ENCODE measurements at regions not wholly inside any gene's neighbourhood (a gene's known extent, or its start where the extent isn't known, plus 50 kb on each side); places are given as distances from the start of the nearest gene placed in this dataset.

DNA sequence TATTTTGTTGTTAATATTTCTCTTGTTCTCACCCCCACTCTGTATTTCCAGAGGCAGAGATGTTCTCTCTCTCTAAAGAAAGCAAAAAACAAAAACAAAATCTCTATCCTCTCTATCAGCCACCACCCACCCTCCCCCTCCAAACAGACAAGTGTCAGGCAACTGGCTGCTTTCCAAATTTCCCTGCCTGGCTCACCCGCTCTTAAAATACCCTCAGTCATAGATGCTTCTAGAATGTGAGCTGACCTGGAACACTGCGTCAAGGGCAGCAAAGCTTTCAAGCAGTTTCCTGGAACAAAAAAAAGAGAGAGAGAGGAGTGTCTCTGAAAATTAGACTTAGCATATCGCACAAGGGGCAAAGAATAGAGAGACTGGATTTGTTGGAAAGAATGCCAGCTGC lies 341.0 kb upstream of the ZMIZ1 start:
- H3K4me1 Mint-ChIP-seq (ENCODE audit: unreplicated experiment): no peaks in the 10 kb centered on the region
- TF ChIP-seq, protein P1, sequence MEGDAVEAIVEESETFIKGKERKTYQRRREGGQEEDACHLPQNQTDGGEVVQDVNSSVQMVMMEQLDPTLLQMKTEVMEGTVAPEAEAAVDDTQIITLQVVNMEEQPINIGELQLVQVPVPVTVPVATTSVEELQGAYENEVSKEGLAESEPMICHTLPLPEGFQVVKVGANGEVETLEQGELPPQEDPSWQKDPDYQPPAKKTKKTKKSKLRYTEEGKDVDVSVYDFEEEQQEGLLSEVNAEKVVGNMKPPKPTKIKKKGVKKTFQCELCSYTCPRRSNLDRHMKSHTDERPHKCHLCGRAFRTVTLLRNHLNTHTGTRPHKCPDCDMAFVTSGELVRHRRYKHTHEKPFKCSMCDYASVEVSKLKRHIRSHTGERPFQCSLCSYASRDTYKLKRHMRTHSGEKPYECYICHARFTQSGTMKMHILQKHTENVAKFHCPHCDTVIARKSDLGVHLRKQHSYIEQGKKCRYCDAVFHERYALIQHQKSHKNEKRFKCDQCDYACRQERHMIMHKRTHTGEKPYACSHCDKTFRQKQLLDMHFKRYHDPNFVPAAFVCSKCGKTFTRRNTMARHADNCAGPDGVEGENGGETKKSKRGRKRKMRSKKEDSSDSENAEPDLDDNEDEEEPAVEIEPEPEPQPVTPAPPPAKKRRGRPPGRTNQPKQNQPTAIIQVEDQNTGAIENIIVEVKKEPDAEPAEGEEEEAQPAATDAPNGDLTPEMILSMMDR (IDR thresholded peaks at IDR 0.05; ENCODE audit: unreplicated experiment): no peak
- H3K36me3 Mint-ChIP-seq (ENCODE audit: low read depth, unreplicated experiment): no peaks in the 10 kb centered on the region
- H3K9me3 Mint-ChIP-seq (ENCODE audit: unreplicated experiment): no peaks in the 10 kb centered on the region
- no peak for DNase-seq (ENCODE audit: low spot score)
- no peak overlapping the region for H3K27ac Mint-ChIP-seq (ENCODE audit: unreplicated experiment)
- H3K4me3 Mint-ChIP-seq (ENCODE audit: unreplicated experiment): no peak overlapping the region
- H3K27me3 Mint-ChIP-seq (ENCODE audit: unreplicated experiment): no peaks in the 10 kb centered on the region

DNA sequence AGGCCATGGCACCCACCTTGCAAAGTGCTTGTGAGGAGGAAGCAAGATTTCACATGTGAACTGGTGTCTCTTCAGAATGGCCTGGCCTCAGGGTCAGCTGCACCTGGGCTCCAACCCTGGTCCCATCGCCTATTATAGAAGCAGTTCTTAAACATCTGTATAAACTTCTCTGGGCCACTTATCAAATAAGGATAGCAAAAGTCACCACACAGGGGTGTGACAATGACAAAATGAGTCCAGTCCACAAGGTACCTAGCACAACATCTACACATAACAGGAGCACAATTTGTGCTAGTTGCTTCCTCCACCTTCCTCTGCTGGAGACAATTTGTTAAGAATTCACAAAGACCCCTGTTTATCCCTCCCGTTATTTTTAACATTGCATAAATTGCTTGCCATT lies 340.6 kb upstream of the ZMIZ1 start:
- Mint-ChIP-seq H3K36me3 (ENCODE audit: low read depth, unreplicated experiment) (no peaks in the 10 kb centered on the region), H3K27me3 (ENCODE audit: unreplicated experiment) (no peaks in the 10 kb centered on the region), H3K9me3 (ENCODE audit: unreplicated experiment) (no peaks in the 10 kb centered on the region)

DNA sequence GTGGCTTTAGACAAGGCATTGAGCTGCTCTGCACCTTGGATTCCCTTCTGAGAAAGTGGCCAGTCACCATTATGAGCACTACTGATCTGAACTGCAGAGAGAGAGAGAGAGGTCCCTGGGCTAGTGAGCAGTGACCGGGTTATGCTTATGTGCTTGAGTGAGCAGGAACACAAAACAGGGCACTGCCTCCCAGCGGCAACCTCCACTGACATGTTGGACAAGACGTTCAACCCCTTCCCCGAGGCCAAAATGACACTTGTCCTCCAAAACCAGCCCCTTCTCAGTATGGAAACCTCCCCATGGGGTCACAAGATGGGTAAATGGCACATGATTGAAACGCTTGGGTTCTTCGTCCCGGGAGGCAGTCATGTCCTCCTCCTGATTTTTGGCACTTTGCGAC lies 339.4 kb upstream of the ZMIZ1 start:
- Mint-ChIP-seq H3K27me3 (ENCODE audit: unreplicated experiment) (no peaks in the 10 kb centered on the region), H3K27ac (ENCODE audit: unreplicated experiment) (no peak overlapping the region), H3K4me1 (ENCODE audit: unreplicated experiment) (no peaks in the 10 kb centered on the region), H3K4me3 (ENCODE audit: unreplicated experiment) (no peak overlapping the region), H3K9me3 (ENCODE audit: unreplicated experiment) (no peaks in the 10 kb centered on the region), H3K36me3 (ENCODE audit: low read depth, unreplicated experiment) (no peaks in the 10 kb centered on the region)
- no peak for DNase-seq (ENCODE audit: low spot score)
- TF ChIP-seq, protein P1 (IDR thresholded peaks at IDR 0.05; ENCODE audit: unreplicated experiment): no peak

More for the DNA sequence above, 340.6 kb upstream of the ZMIZ1 start:
- TF ChIP-seq, protein P1 (IDR thresholded peaks at IDR 0.05; ENCODE audit: unreplicated experiment): no peak
- Mint-ChIP-seq H3K4me3 (ENCODE audit: unreplicated experiment) (no peak overlapping the region), H3K4me1 (ENCODE audit: unreplicated experiment) (no peaks in the 10 kb centered on the region), H3K27ac (ENCODE audit: unreplicated experiment) (no peak overlapping the region)
- DNase-seq (ENCODE audit: low spot score): no peak

DNA sequence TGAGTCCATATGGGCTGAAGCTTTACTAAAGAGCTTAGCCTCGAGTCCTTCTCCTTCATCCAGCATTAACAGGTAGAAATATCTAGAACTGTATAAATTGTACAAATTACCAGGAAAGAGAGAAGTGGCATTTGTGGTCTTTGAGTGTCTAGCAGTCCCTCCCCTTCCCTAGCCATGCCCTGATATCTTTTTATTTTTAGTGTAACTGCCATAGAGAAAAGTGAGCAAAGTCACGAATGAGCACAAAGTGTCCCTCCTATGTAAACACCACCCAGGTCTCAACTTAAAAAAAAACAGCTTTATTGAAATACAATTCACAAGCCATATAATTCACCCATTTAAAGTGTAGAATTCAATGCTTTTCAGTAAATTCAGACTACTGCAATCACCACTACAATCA lies 339.0 kb upstream of the ZMIZ1 start:
- no peaks in the 10 kb centered on the region for H3K36me3 Mint-ChIP-seq (ENCODE audit: low read depth, unreplicated experiment)
- H3K27ac Mint-ChIP-seq (ENCODE audit: unreplicated experiment): no peak overlapping the region
- no peak overlapping the region for H3K4me3 Mint-ChIP-seq (ENCODE audit: unreplicated experiment)
- H3K9me3 Mint-ChIP-seq (ENCODE audit: unreplicated experiment): no peaks in the 10 kb centered on the region
- no peaks in the 10 kb centered on the region for H3K27me3 Mint-ChIP-seq (ENCODE audit: unreplicated experiment)
- no peaks in the 10 kb centered on the region for H3K4me1 Mint-ChIP-seq (ENCODE audit: unreplicated experiment)
- TF ChIP-seq, protein P1 (IDR thresholded peaks at IDR 0.05; ENCODE audit: unreplicated experiment): no peak
- no peak for DNase-seq (ENCODE audit: low spot score)

DNA sequence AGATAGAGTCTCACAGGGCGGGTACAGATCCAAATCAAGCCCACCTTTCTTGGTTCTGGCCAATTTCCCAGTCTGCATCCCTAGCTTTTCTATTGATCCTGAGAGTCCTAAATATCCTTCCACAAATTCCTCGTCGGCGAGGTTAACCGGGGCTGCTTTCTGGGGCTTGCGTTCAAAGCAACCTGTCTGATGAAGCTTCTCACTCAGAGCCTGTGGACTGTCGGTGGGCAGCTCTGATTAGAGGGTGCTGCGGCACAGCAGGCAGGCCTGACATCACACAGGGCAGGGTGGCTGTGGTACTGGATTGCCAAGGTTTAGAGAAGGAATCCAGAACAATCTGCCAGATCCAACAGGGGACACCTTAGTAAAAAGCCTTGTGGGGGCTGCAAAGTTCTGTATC lies 338.0 kb upstream of the ZMIZ1 start:
- Mint-ChIP-seq H3K27ac (ENCODE audit: unreplicated experiment) (no peak overlapping the region), H3K27me3 (ENCODE audit: unreplicated experiment) (peaks cover 1% of the 10 kb centered on the region), H3K4me3 (ENCODE audit: unreplicated experiment) (no peak overlapping the region), H3K4me1 (ENCODE audit: unreplicated experiment) (no peaks in the 10 kb centered on the region), H3K36me3 (ENCODE audit: low read depth, unreplicated experiment) (no peaks in the 10 kb centered on the region), H3K9me3 (ENCODE audit: unreplicated experiment) (no peaks in the 10 kb centered on the region)
- TF ChIP-seq, protein P1 (IDR thresholded peaks at IDR 0.05; ENCODE audit: unreplicated experiment): no peak
- DNase-seq (ENCODE audit: low spot score): no peak
